CD14-positive monocyte (primary cell): ENCODE measurements at regions not wholly inside any gene's neighbourhood (a gene's known extent, or its start where the extent isn't known, plus 50 kb on each side); places are given as distances from the start of the nearest gene placed in this dataset.

Experiments
- DNase-seq, 3 donors: peaks; one replicate each; pipeline ENCODE4 v3.0.0-alpha.2; 2011 to 2022
- H2AFZ ChIP-seq: 2 replicates; pipeline ENCODE4 v1.6.0; 2012; ENCODE audit warnings: mild to moderate bottlenecking, low read depth, low read length, inconsistent platforms; ENCODE audit not compliant: insufficient read depth, poor library complexity, severe bottlenecking
- H3K27ac ChIP-seq, 2 donors: 1 replicate in 1 of 2; 2 replicates in 1 of 2; pipeline ENCODE4 v1.5.1; 2012 to 2013; ENCODE audit warnings: low read length in 2 of 2, control low read depth in 1 of 2, inconsistent platforms in 1 of 2, low read depth in 1 of 2, mild to moderate bottlenecking in 1 of 2
- H3K27me3 ChIP-seq, 2 donors: one replicate each; pipeline versions ENCODE4 v1.6.0 to v1.6.1; 2011 to 2013; ENCODE audit warnings: low read length in 2 of 2; ENCODE audit not compliant: control insufficient read depth in 2 of 2, insufficient read depth in 2 of 2
- H3K36me3 ChIP-seq, 2 donors: replicated peaks in 1 of 2; 1 replicate in 1 of 2; 2 replicates in 1 of 2; pipeline versions ENCODE4 v1.5.1 to v1.6.1; 2012 to 2013; ENCODE audit warnings: low read length in 2 of 2, control low read depth in 1 of 2, inconsistent platforms in 1 of 2, mild to moderate bottlenecking in 1 of 2; ENCODE audit not compliant: insufficient read depth in 2 of 2, control insufficient read depth in 1 of 2
- H3K4me1 ChIP-seq, 2 donors: 1 replicate in 1 of 2; 2 replicates in 1 of 2; pipeline versions ENCODE4 v1.5.1 to v1.6.1; 2012 to 2013; ENCODE audit warnings: low read length in 2 of 2, control low read depth in 1 of 2, inconsistent platforms in 1 of 2, mild to moderate bottlenecking in 1 of 2, moderate library complexity in 1 of 2; ENCODE audit not compliant: insufficient read depth in 2 of 2, control insufficient read depth in 1 of 2
- H3K4me2 ChIP-seq: replicated peaks from 2 replicates; pipeline ENCODE3; 2012; ENCODE audit warnings: low read length, moderate library complexity, mild to moderate bottlenecking; ENCODE audit not compliant: poor library complexity, severe bottlenecking; ENCODE audit errors: extremely low read depth
- H3K4me3 ChIP-seq, 3 experiments: fragments of 200-600 bp in 1 of 3; sonication (generic) in 1 of 3; replicated peaks in 1 of 3; 1 replicate in 2 of 3; 2 replicates in 1 of 3; pipeline ENCODE4 v1.5.1; 2011 to 2013; ENCODE audit warnings: low read length in 3 of 3, mild to moderate bottlenecking in 3 of 3, control low read depth in 2 of 3, low read depth in 2 of 3, inconsistent platforms in 1 of 3, moderate library complexity in 1 of 3
- H3K79me2 ChIP-seq: 2 replicates; pipeline ENCODE4 v1.6.0; 2012; ENCODE audit warnings: mild to moderate bottlenecking, control low read depth, inconsistent platforms, low read length, moderate library complexity; ENCODE audit not compliant: insufficient read depth
- H3K9ac ChIP-seq: 2 replicates; pipeline ENCODE4 v1.6.0; 2017; ENCODE audit warnings: low read length, mild to moderate bottlenecking; ENCODE audit not compliant: insufficient read depth, poor library complexity, severe bottlenecking
- H3K9me3 ChIP-seq, 2 donors: replicated peaks in 1 of 2; 1 replicate in 1 of 2; 2 replicates in 1 of 2; pipeline versions ENCODE4 v1.5.1 to v1.6.1; 2012 to 2013; ENCODE audit warnings: low read length in 2 of 2, control low read depth in 1 of 2; ENCODE audit not compliant: control insufficient read depth in 1 of 2, insufficient read depth in 1 of 2
- H4K20me1 ChIP-seq: 2 replicates; pipeline ENCODE4 v1.6.0; 2012; ENCODE audit warnings: mild to moderate bottlenecking, low read length, control low read depth, moderate library complexity; ENCODE audit not compliant: insufficient read depth
- H3K27ac Mint-ChIP-seq, 7 donors: one replicate each; pipeline ENCODE4 v1.8.0; 2020; ENCODE audit warnings: mild to moderate bottlenecking in 7 of 7, mixed read lengths in 7 of 7, moderate library complexity in 6 of 7, inconsistent platforms in 2 of 7
- H3K27me3 Mint-ChIP-seq, 3 donors: one replicate each; pipeline ENCODE4 v1.8.0; 2021 to 2022; ENCODE audit warnings: low read depth in 3 of 3, mild to moderate bottlenecking in 3 of 3, mixed read lengths in 3 of 3, moderate library complexity in 3 of 3, inconsistent platforms in 1 of 3
- H3K36me3 Mint-ChIP-seq, 2 donors: one replicate each; pipeline ENCODE4 v1.8.0; 2020; ENCODE audit warnings: mixed read lengths in 2 of 2, inconsistent platforms in 1 of 2, mild to moderate bottlenecking in 1 of 2
- H3K4me1 Mint-ChIP-seq: one replicate; pipeline ENCODE4 v1.8.0; 2020; ENCODE audit warnings: mild to moderate bottlenecking, mixed read lengths
- H3K4me3 Mint-ChIP-seq, 2 donors: one replicate each; pipeline ENCODE4 v1.8.0; 2020; ENCODE audit warnings: mild to moderate bottlenecking in 2 of 2, mixed read lengths in 2 of 2, moderate library complexity in 1 of 2
- H3K9me3 Mint-ChIP-seq, 7 donors: one replicate each; pipeline ENCODE4 v1.8.0; 2020 to 2022; ENCODE audit warnings: mixed read lengths in 7 of 7, mild to moderate bottlenecking in 6 of 7, moderate library complexity in 6 of 7, inconsistent platforms in 2 of 7
- WGBS: methylation state at CpG from one replicate; pipeline ENCODE4 v1.1.5; 2013; ENCODE audit warnings: missing lambda C conversion rate; ENCODE audit not compliant: insufficient coverage; 5-methylcytosine and 5-hydroxymethylcytosine counted together
- intact Hi-C, 2 donors: fragments of 100-400 bp; cut with micrococcal nuclease; formaldehyde crosslinking; loops; one replicate each; pipeline versions ENCODE4 v1.15.0 to v1.15.1; 2023
- TF ChIP-seq, protein P1 (sequence below): fragments of 200-600 bp; IDR thresholded peaks from one replicate; pipeline ENCODE4 v1.8.0; 2022; ENCODE audit warnings: antibody characterized with exemption, mild to moderate bottlenecking

DNA sequence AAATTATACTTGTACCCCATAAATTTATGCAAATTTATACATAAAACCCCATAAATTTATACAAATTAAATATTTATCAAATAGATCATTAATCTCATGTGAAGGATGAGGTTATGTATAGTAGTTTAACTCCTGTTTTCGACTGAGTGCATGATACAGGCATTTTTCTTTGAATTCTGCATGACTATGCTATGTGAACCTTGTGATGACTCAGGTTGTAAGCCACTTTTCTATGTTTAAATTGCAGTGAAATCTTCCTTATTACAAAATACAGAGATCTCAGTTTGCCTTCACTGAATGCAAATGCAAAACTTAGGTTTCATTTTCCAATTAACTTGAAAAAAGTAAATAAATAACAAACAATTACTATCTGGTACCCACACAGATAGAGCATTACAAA, 843.7 kb downstream of the CDH11 start:
- no CpG with 5 or more reads among the region's 1 CpG for WGBS
- Histone ChIP-seq H4K20me1 (no peaks in the 10 kb centered on the region), H3K79me2 (no peaks in the 10 kb centered on the region), H3K4me3 (no peak overlapping the region), H3K4me1 (no peaks in the 10 kb centered on the region), H3K27ac (no peak overlapping the region), H3K9me3 (peaks cover 0 to 7% of the 10 kb centered on the region in 2 donors), H3K36me3 (no peaks in the 10 kb centered on the region), H3K27me3 (no peaks in the 10 kb centered on the region), H3K4me2 (no peak overlapping the region), H2AFZ (no peak overlapping the region), H3K9ac (no peak overlapping the region)
- Mint-ChIP-seq H3K4me3 (no peak overlapping the region), H3K36me3 (no peaks in the 10 kb centered on the region), H3K27ac (no peak overlapping the region), H3K4me1 (no peaks in the 10 kb centered on the region), H3K9me3 (peaks cover 0 to 5% (median 0%) of the 10 kb centered on the region in 7 donors), H3K27me3 (no peaks in the 10 kb centered on the region)
- DNase-seq = no peak
- TF ChIP-seq, protein P1, sequence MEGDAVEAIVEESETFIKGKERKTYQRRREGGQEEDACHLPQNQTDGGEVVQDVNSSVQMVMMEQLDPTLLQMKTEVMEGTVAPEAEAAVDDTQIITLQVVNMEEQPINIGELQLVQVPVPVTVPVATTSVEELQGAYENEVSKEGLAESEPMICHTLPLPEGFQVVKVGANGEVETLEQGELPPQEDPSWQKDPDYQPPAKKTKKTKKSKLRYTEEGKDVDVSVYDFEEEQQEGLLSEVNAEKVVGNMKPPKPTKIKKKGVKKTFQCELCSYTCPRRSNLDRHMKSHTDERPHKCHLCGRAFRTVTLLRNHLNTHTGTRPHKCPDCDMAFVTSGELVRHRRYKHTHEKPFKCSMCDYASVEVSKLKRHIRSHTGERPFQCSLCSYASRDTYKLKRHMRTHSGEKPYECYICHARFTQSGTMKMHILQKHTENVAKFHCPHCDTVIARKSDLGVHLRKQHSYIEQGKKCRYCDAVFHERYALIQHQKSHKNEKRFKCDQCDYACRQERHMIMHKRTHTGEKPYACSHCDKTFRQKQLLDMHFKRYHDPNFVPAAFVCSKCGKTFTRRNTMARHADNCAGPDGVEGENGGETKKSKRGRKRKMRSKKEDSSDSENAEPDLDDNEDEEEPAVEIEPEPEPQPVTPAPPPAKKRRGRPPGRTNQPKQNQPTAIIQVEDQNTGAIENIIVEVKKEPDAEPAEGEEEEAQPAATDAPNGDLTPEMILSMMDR = no peak
- intact Hi-C loops = no loop called here

DNA sequence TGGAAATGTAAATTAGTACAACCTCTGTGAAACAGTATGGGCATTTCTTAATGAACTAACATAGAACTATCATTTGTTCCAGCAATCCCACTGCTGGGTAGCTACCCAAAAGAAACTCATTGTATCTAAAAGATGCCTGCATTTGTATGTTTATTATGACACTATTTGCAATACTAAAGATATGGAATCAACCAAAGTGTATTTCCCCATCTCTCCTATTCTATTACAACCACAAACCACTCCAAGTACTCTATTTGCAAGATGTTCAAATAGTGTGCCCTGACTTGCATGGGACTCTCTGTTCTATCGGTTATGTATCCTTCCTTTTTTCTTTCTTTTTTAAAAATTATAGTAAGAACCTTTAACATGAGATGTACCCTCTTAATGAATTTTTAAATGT, 845.2 kb downstream of the CDH11 start:
- H3K4me1 ChIP-seq = no peaks in the 10 kb centered on the region
- H3K36me3 ChIP-seq = no peaks in the 10 kb centered on the region
- H3K9ac ChIP-seq = no peak overlapping the region
- no peak overlapping the region for H3K4me2 ChIP-seq
- H3K4me3 Mint-ChIP-seq = no peak overlapping the region
- H3K27me3 ChIP-seq = no peaks in the 10 kb centered on the region
- no peak overlapping the region for H3K27ac Mint-ChIP-seq
- H2AFZ ChIP-seq = no peak overlapping the region
- peaks cover 0 to 7% of the 10 kb centered on the region in 2 donors for H3K9me3 ChIP-seq
- no peak overlapping the region for H3K4me3 ChIP-seq
- TF ChIP-seq, protein P1 = no peak
- no peak overlapping the region for H3K27ac ChIP-seq
- H3K27me3 Mint-ChIP-seq = no peaks in the 10 kb centered on the region
- intact Hi-C loops = no loop called here
- H3K4me1 Mint-ChIP-seq = no peaks in the 10 kb centered on the region
- H3K9me3 Mint-ChIP-seq = peaks cover 0 to 3% (median 0%) of the 10 kb centered on the region in 7 donors
- no peak for DNase-seq
- WGBS = no CpG with 5 or more reads among the region's 1 CpG
- no peaks in the 10 kb centered on the region for H3K79me2 ChIP-seq
- H4K20me1 ChIP-seq = no peaks in the 10 kb centered on the region
- no peaks in the 10 kb centered on the region for H3K36me3 Mint-ChIP-seq
